ENCODE measurements at regions not wholly inside any gene's neighbourhood (a gene's known extent, or its start where the extent isn't known, plus 50 kb on each side); places are given as distances from the start of the nearest gene placed in this dataset.

- ATAC-seq (replicated peaks in 1 of 2), result no peak
- H3K4me3 Mint-ChIP-seq, result no peak overlapping the region
These were observed 338.5 kb downstream of the PTPRU start for GRCh38 chr1:29574871-29575270.

GRCh38 chr1:29569971-29570634 lies 333.8 kb downstream of the PTPRU start:
- Mint-ChIP-seq H3K4me3 (no peak overlapping the region), H3K27me3 (ENCODE audit: low read depth) (no peaks in the 10 kb centered on the region), H3K27ac (no peak overlapping the region), H3K9me3 (peaks cover 4 to 10% of the 10 kb centered on the region in 2 donors), H3K36me3 (ENCODE audit: insufficient read depth in 2 of 2) (peaks cover 3 to 4% of the 10 kb centered on the region in 2 donors), H3K4me1 (ENCODE audit: low read depth) (no peaks in the 10 kb centered on the region)
- ATAC-seq (replicated peaks in 1 of 2), result no peak
- DNase-seq, result no peak

More at GRCh38 chr1:29574871-29575270, 338.5 kb downstream of the PTPRU start:
- DNase-seq, result no peak
- H3K4me1 Mint-ChIP-seq (ENCODE audit: low read depth), result no peaks in the 10 kb centered on the region
- no peak overlapping the region for H3K27ac Mint-ChIP-seq
- peaks cover 5% of the 10 kb centered on the region for H3K27me3 Mint-ChIP-seq (ENCODE audit: low read depth)
- no peaks in the 10 kb centered on the region for H3K9me3 Mint-ChIP-seq
- no peaks in the 10 kb centered on the region for H3K36me3 Mint-ChIP-seq (ENCODE audit: insufficient read depth in 2 of 2)

GRCh38 chr1:29567257-29567656 lies 330.9 kb downstream of the PTPRU start:
- no peaks in the 10 kb centered on the region for H3K27me3 Mint-ChIP-seq (ENCODE audit: low read depth)
- peaks cover 11 to 18% of the 10 kb centered on the region in 2 donors for H3K9me3 Mint-ChIP-seq
- no peak for DNase-seq
- no peaks in the 10 kb centered on the region for H3K4me1 Mint-ChIP-seq (ENCODE audit: low read depth)
- H3K27ac Mint-ChIP-seq, result no peak overlapping the region
- peaks cover 10 to 13% of the 10 kb centered on the region in 2 donors for H3K36me3 Mint-ChIP-seq (ENCODE audit: insufficient read depth in 2 of 2)
- no peak for ATAC-seq (replicated peaks in 1 of 2)
- no peak overlapping the region for H3K4me3 Mint-ChIP-seq

GRCh38 chr1:29565490-29565889 lies 329.2 kb downstream of the PTPRU start:
- Mint-ChIP-seq H3K4me1 (ENCODE audit: low read depth) (no peaks in the 10 kb centered on the region), H3K36me3 (ENCODE audit: insufficient read depth in 2 of 2) (peaks cover 10 to 13% of the 10 kb centered on the region in 2 donors), H3K4me3 (no peak overlapping the region), H3K9me3 (peaks cover 11 to 18% of the 10 kb centered on the region in 2 donors), H3K27ac (no peak overlapping the region), H3K27me3 (ENCODE audit: low read depth) (no peaks in the 10 kb centered on the region)
- no peak for ATAC-seq (replicated peaks in 1 of 2)
- DNase-seq, result no peak

GRCh38 chr1:29563571-29563970 lies 327.2 kb downstream of the PTPRU start:
- no peak for DNase-seq
- no peak for ATAC-seq (replicated peaks in 1 of 2)
- Mint-ChIP-seq H3K4me3 (no peak overlapping the region), H3K36me3 (ENCODE audit: insufficient read depth in 2 of 2) (peaks cover 10 to 13% of the 10 kb centered on the region in 2 donors), H3K9me3 (peaks cover 8 to 18% of the 10 kb centered on the region in 2 donors), H3K27ac (no peak overlapping the region), H3K4me1 (ENCODE audit: low read depth) (no peaks in the 10 kb centered on the region), H3K27me3 (ENCODE audit: low read depth) (no peaks in the 10 kb centered on the region)

- peaks cover 8 to 18% of the 10 kb centered on the region in 2 donors for H3K9me3 Mint-ChIP-seq
- H3K36me3 Mint-ChIP-seq (ENCODE audit: insufficient read depth in 2 of 2), result peaks cover 10 to 13% of the 10 kb centered on the region in 2 donors
- H3K4me1 Mint-ChIP-seq (ENCODE audit: low read depth), result no peaks in the 10 kb centered on the region
- no peaks in the 10 kb centered on the region for H3K27me3 Mint-ChIP-seq (ENCODE audit: low read depth)
- H3K27ac Mint-ChIP-seq, result no peak overlapping the region
- no peak for ATAC-seq (replicated peaks in 1 of 2)
- no peak for DNase-seq
- no peak overlapping the region for H3K4me3 Mint-ChIP-seq
These were observed 326.8 kb downstream of the PTPRU start for GRCh38 chr1:29563092-29563491.

GRCh38 chr1:29559056-29559455 lies 322.7 kb downstream of the PTPRU start:
- no peaks in the 10 kb centered on the region for H3K27me3 Mint-ChIP-seq (ENCODE audit: low read depth)
- H3K27ac Mint-ChIP-seq, result no peak overlapping the region
- peaks cover 6 to 9% of the 10 kb centered on the region in 2 donors for H3K36me3 Mint-ChIP-seq (ENCODE audit: insufficient read depth in 2 of 2)
- no peak for ATAC-seq (replicated peaks in 1 of 2)
- H3K4me3 Mint-ChIP-seq, result no peak overlapping the region
- peaks cover 5% of the 10 kb centered on the region for H3K4me1 Mint-ChIP-seq (ENCODE audit: low read depth)
- peaks cover 7 to 8% of the 10 kb centered on the region in 2 donors for H3K9me3 Mint-ChIP-seq
- no peak for DNase-seq

GRCh38 chr1:29557701-29558600 lies 321.6 kb downstream of the PTPRU start:
- Mint-ChIP-seq H3K36me3 (ENCODE audit: insufficient read depth in 2 of 2) (peaks cover 4% of the 10 kb centered on the region in 2 donors), H3K9me3 (peaks cover 3 to 5% of the 10 kb centered on the region in 2 donors), H3K27me3 (ENCODE audit: low read depth) (no peaks in the 10 kb centered on the region), H3K4me3 (no peak overlapping the region), H3K4me1 (ENCODE audit: low read depth) (peaks cover 5% of the 10 kb centered on the region), H3K27ac (no peak overlapping the region)
- DNase-seq (no peak), ATAC-seq (replicated peaks in 1 of 2) (no peak)

GRCh38 chr1:29557066-29557465 lies 320.7 kb downstream of the PTPRU start:
- DNase-seq (no peak), ATAC-seq (replicated peaks in 1 of 2) (no peak)
- Mint-ChIP-seq H3K27me3 (ENCODE audit: low read depth) (no peaks in the 10 kb centered on the region), H3K27ac (no peak overlapping the region), H3K36me3 (ENCODE audit: insufficient read depth in 2 of 2) (no peaks in the 10 kb centered on the region), H3K4me1 (ENCODE audit: low read depth) (peaks cover 5% of the 10 kb centered on the region), H3K4me3 (no peak overlapping the region), H3K9me3 (no peaks in the 10 kb centered on the region)

GRCh38 chr1:29556657-29557056 lies 320.3 kb downstream of the PTPRU start:
- no peak for ATAC-seq (replicated peaks in 1 of 2)
- Mint-ChIP-seq H3K27me3 (ENCODE audit: low read depth) (no peaks in the 10 kb centered on the region), H3K9me3 (no peaks in the 10 kb centered on the region), H3K36me3 (ENCODE audit: insufficient read depth in 2 of 2) (no peaks in the 10 kb centered on the region), H3K4me1 (ENCODE audit: low read depth) (peaks cover 5% of the 10 kb centered on the region), H3K4me3 (no peak overlapping the region), H3K27ac (no peak overlapping the region)
- DNase-seq, result no peak

- H3K4me3 Mint-ChIP-seq, result no peak overlapping the region
- peaks cover 5% of the 10 kb centered on the region for H3K4me1 Mint-ChIP-seq (ENCODE audit: low read depth)
- no peaks in the 10 kb centered on the region for H3K9me3 Mint-ChIP-seq
- no peaks in the 10 kb centered on the region for H3K36me3 Mint-ChIP-seq (ENCODE audit: insufficient read depth in 2 of 2)
- DNase-seq (no peak), ATAC-seq (replicated peaks in 1 of 2) (no peak)
- no peak overlapping the region for H3K27ac Mint-ChIP-seq
- H3K27me3 Mint-ChIP-seq (ENCODE audit: low read depth), result no peaks in the 10 kb centered on the region
These were observed 318.8 kb downstream of the PTPRU start for GRCh38 chr1:29555043-29555620.

GRCh38 chr1:29554208-29554778 lies 318.0 kb downstream of the PTPRU start:
- Mint-ChIP-seq H3K4me3 (no peak overlapping the region), H3K27ac (no peak overlapping the region), H3K36me3 (ENCODE audit: insufficient read depth in 2 of 2) (no peaks in the 10 kb centered on the region), H3K27me3 (ENCODE audit: low read depth) (no peaks in the 10 kb centered on the region), H3K4me1 (ENCODE audit: low read depth) (peaks cover 5% of the 10 kb centered on the region), H3K9me3 (no peaks in the 10 kb centered on the region)
- DNase-seq (no peak), ATAC-seq (replicated peaks in 1 of 2) (no peak)

Measured in activated T-cell treated with anti-CD3 and anti-CD28 coated beads, Interleukin-2, amount 50 U/mL, for 72 hours (primary cell).